HG03025 (cell line): ENCODE measurements at regions not wholly inside any gene's neighbourhood (a gene's known extent, or its start where the extent isn't known, plus 50 kb on each side); places are given as distances from the start of the nearest gene placed in this dataset.

Experiments
- ATAC-seq: cut with Tn5 transposase; IDR thresholded peaks from one replicate; pipeline ENCODE4 v1.9.1; 2021; ENCODE audit warnings: mild to moderate bottlenecking, moderate library complexity; ENCODE audit not compliant: unreplicated experiment, low FRiP score

DNA sequence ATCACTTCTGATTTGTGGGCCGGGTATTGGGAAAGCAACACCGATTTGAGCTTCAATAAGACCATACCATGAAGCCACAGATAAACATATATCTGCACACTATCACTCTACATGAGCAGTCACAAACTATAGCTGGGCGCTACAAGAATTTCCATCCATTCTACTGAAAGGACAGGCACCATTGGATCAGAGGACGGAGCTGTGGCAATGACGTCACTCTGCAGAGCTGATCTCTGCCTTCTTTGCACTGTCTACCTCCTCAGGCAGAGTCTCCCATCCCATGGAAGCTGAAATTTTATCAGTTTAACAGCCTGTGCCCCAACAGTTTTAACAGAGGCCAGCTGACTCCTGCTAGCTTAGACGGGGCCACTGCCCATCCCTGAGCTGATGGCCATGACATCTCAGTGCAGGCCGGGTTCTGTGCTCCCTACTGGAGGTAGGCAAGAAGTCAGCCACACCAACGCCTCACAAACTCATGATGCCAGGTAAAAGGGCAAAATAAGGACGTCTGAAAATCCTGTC is 389.6 kb upstream of the SALL3 start:
- ATAC-seq = no peak

DNA sequence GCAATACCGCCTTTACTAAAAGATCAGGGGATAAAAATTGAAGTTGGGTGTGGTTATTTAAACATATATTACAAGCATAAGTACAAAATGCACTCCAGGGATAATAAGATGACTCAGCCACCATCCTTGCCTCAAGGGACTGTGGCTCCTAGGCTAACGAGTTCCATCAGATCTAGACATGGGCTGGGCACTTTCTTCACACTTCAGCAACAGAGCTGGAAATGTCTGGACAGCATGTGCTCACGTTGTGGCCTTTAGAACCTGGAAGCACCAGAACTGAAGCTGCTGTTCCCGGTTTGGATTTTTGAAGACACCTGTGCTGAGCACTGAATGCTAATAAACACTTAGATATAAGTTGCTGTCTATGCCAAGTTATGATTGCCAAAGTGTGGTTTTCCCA is 384.2 kb upstream of the SALL3 start:
- no peak for ATAC-seq

DNA sequence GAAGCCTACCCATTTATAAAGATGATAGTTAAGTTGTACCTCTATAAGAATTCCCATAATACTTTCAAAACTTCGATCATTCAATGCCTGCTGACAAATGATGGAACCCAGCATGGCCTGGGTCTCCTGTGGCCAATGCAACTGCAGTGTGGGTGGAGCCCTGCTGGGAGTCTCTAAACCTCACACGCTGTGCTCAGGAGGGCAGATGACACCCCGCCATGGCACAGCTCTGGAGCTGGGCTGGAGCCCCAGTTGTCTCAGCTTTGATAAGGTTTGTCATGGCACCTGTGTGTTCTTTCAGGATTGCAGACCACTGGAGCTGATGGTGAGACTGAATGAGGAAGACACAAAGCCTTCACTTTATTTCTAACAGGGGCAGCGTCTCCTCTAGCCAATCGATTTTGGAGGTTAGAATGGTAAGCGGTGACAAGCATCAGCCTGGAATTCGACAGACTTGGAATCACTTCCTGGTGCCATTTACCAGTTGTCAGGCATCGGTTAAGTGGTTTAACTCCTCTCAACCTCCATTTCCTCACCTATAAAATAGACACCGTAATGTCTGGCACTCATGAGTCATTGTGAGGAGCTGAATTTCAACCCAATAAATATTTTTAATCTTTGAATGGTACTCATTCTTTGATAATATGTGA is 383.6 kb upstream of the SALL3 start:
- ATAC-seq = no peak

DNA sequence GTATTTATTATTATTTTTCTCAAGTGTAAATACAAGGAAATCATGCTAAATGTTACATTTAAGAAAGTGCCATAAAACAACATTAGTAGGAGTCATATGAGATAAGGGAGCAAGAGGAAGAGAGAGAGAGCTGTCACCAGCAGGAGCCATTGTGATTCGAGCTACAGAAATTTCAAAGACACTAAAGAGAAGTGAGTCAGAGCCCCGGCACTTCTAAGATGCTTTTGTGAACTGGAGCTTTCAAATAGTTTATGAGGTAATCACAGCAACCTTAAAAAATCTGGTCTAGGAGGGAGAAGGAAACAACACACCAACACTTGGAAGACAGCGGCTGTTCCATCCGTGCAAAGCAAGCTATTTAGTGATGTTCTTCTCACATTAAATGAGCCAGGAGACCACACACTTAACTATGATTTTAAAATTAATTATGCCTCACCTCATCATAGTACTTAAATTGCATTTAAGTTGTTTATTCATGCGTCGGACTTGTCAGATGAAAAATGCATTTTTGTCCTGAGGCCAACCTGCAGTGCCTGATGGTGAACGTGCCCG is 382.7 kb upstream of the SALL3 start:
- no peak for ATAC-seq

DNA sequence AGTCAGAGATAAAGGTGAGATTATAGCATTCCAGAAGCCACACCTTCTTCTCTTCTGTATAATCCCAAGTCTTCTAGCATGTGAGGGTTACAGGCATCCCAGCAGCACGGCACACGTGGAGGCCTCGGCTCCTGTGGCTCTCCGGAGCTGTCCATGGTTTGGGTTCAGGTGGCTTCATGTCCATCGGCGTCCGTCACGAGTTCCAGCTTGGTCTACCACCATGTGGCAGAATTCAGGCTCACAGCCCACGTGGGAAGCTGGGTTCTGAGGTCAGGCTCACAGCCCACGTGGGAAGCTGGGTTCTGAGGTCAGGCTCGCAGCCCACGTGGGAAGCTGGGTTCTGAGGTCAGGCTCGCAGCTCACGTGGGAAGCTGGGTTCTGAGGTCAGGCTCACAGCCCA is 378.3 kb upstream of the SALL3 start:
- ATAC-seq = no peak

DNA sequence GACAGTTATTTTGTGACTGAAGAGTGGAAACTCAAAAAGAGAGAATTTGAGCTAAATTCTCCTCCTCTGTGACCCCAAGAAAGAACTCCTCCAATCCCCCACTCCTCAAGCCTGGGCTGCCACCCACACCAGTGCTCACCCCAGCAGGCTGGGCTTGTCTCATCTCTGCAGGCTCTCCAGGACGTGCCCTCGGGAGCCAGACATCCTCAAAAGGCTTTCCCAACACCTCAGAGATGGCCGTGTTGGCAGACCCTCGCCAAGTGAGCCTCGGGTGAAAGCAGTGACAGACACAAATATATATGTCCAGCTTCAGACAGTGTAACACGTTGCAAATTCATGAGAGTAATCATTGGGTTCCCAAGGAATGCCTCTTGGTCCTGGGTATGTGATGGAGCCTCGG is 377.7 kb upstream of the SALL3 start:
- no peak for ATAC-seq

DNA sequence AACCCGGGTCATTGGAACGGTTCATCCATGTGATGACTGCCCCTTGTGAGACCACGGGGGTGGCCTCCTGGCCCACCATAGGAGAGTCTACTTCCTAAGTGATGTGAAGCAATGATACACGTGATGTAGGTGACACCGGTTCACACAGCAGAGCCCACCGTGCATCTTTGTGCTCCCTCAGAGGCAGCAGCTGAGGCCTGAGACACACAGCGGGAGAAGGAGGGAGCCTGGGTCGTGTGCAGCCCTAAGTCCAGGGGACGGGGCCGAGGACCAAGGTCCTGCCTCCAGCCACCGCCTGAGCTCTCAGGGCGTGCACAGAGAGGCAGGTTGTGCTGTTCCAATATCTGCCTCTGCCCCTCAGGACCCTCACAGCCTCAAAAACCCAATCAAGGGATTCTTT is 377.2 kb upstream of the SALL3 start:
- ATAC-seq = no peak

DNA sequence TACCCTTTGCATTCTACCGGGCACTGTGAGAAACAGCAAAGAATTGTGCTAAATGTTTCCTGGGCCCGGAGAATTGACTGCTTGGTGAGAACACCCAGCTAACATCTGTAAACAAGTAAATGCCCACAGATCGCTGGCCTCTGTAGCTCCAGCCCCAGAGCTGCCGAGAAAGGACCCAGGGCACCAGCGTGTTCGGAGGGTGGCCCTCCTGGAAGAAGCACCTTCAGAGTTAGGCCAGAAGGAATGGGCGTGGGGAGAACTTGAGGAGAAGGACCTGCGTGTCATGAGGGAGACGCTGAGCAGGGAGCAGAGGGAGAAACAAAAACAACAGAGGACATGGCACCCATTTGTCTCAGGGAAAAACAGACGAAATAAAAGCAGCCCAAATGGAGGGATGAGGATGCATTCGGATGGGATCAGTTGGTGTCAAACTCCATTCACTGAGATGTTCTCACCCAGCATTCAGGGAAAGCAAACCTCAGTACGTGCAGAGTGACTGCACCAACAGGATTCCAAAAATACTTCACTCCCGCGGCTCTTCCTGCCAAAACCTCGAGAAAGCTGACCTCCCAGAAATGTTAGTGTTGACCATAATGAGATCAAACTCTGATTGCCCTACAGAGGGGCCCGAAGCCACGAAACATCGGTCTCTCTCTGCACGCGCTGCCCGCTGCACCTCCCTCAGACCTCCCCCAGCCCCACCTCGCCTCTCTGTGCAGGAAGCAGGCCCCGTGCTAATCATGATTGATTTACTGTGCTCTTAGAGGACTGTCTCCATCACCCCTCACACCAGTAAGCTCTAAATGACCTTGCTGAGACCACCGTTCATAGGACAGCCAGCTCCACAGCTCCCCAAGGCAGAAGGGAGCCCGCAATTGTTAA is 376.3 kb upstream of the SALL3 start:
- no peak for ATAC-seq

DNA sequence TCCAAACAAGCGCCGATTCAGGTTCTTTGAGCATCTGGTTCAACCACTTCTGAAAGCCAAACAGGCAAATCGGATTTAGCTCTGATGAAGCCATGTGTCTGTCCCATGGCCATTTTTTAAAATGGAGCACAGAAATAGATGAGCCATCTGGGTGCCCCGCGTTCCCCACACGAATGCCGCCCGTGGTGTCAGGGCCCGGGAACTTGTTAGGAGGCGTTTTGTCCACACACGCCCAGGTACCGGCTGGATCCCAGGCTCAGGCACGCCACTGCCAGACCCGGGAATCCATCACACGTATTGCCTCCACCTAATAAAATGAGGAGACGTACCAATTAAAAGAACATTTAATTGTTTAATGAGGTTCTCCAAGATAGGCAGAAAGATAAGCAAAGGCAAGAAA is 374.4 kb upstream of the SALL3 start:
- no peak for ATAC-seq

DNA sequence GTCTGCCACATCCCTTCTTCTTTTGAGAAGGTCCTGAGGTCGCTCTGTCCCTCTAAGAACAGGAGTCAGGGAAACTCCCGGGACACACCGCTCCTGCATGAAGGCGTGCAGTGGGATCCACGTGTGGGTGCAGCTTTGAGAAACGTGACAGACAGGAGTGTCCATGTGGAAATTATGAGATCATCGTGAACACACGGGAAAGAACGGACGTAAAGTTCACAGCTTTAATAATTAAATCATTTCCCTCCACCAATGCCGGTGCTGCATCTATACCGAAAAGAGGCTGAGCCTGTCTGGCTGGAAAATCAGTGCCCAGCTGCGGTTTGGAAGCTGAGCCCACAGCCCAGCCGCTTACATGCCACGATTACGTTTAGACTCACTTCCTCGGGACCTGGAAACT is 372.4 kb upstream of the SALL3 start:
- no peak for ATAC-seq

DNA sequence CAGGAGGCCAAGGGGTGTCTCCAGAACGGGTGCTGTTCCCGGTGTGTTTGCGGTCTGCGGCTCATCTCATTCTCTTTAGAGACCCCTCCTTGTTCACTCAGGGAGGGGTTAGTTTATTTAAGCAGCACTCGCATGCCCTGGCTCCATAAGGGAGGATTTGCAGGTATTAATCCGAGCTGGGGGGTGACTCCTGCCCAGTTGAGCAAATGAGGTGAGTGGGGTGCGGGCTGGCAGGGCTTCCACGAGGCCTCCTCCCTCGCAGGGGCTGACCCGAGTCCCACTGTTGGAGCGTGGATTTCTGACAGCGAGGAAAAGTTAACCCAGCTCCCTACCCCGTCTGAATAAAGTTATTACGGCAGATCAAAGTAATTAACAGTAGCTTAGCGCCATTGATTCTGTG is 371.8 kb upstream of the SALL3 start:
- no peak for ATAC-seq

DNA sequence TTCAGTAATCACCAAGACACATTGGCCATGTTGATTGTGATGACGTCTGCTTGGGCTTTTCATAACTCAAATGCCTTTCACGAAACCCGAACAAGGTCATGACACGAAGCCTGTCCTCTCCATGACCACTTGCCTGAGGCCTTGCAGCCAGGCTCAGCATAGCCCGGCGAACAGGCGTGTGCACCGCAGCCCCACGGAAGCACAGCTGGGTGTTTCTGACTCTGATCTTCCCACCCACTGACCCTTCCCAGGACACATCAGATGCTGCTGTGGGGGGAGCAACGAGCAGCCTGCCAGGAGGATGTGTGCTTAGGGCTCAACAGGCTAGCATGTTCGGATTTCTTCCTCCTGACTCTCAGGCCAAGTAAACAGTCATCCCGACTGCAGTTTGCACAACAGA is 369.4 kb upstream of the SALL3 start:
- ATAC-seq = no peak

DNA sequence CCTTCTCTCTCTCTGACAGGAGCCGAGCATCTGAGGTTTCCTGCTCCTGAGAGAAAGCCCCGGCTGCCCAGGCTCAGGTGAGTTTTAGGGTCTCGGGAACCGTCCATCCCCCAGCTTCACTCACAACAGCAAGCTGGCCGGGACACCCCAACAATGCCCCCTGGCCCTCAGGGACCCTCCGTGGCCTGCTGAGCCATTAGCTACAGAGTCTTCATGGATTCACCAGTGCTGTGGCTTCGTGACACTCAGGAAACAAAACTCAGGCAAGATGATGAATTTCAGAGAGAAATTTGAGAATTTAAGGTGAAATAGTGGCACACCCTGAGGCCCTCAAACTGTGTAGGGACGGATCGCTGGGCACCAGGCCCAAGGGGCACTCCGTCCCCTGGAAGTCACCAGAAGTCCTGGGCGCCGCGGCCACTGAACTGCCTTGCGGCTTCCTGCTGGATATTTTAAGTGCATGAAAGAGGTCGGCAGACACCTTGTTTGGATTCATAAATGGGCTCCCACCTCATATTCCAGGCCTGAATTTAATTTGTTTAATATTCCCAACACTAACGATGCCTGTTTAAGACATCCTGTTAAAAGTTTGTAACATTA is 368.3 kb upstream of the SALL3 start:
- no peak for ATAC-seq

DNA sequence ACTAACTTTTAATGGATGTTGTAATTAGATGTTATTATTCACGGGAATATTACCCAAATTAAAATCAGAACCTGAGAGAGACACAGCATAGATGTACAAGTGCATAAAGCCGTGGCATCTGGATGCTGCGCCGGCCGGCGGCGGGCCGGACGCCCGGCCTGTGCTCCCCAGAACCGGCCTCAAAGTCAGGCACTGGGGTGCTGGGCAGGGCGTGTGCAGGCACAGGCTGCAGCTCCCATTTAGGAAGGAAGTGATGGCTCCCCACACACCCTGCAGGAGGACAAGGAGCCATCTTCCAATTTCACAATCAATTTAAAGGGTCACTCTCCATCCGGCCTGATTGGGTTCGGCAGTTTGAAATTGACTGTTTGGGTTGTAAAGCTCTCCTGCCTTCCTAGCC is 367.7 kb upstream of the SALL3 start:
- ATAC-seq = no peak

DNA sequence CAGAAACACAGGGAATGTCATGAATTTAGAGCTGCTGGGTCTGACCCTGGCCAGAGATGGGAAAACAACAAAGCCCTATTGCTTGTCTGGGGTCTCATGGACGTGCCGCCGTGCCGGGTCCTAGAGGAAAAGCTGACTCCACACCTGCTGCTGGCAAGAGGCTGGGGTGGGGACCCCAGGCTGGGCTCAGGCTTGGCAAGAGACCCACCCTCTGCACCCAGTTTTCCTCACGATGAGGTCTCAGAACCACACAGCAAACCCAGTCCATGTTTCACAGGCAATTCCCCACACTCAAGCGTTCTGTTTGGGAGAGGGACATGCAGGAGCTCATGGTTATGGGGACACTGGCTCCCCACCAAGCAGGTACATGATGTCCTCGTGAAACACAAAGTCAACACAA is 367.3 kb upstream of the SALL3 start:
- no peak for ATAC-seq

DNA sequence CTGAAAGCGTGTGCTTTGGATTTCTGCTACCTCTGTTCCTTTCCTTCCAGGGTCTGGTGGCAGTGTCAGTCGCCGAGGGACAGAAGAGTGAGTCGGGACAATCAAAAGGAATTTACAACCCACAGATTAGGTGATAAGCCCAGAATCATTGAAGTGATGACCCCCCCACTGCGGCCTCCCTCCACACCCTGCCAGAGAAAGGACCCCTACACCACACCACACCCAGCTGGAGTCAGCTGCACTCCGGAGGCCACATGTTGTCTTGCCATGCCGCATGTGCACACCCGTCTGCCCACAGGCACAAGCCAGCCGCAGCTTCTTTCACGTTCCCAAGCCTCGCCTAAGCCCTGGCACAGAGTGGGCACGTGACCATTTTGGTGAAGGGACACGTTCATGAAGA is 366.8 kb upstream of the SALL3 start:
- no peak for ATAC-seq

DNA sequence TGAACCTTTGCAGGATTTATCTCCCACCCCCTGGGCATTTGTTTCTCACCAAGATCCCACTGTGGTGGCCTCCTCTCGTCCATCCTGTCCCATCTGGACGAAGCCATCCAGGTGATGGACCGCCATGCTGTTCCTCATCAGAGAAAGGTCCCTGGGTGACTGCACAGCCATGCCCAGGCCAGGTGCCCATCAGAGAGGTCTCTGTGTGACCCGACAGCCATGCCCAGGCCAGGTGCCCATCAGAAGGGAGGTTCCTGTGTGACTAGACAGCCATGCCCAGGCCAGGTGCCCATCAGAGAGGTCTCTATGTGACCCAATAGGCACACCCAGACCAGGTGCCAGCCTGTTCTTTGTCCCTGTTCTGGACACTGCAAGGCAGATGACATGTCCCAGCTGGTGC is 360.9 kb upstream of the SALL3 start:
- no peak for ATAC-seq

DNA sequence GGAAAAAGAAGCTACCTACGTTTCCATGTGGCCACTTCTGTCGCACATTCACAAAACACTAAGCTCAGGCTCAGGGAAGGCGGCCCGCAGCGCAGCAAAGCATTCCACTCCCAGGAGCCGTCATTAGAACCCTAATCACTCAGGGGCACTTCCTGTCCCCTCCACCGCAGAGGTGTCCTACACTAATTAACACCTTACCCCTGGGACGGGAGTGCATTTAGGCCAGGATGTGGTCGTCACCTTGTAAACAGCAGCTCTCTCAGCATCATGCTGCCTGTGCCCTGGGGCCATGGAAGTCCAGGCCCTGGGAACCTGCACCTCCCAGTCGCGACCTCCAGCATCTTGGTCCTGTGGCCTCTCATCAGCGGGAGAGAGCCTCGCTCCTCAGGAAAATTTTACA is 359.8 kb upstream of the SALL3 start:
- no peak for ATAC-seq

DNA sequence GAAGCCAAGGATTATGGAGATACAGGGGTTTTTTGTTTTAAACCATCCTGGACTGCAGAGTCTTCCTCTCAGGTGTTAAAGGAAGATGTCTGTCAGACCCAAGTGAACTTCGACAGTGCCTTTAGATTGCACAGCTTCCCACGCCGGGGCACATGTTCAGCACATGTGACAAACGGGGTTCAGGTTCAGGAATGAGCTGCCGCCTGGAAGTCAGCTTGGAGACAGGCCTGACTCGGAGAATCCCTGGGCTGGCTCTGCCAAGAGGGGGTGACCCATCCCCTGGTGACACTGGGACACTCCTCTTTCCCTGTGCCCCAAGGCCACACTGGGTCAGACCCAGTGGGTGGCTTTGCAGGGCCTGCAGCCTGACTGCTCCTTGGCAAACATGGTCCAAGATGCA is 359.3 kb upstream of the SALL3 start:
- no peak for ATAC-seq

DNA sequence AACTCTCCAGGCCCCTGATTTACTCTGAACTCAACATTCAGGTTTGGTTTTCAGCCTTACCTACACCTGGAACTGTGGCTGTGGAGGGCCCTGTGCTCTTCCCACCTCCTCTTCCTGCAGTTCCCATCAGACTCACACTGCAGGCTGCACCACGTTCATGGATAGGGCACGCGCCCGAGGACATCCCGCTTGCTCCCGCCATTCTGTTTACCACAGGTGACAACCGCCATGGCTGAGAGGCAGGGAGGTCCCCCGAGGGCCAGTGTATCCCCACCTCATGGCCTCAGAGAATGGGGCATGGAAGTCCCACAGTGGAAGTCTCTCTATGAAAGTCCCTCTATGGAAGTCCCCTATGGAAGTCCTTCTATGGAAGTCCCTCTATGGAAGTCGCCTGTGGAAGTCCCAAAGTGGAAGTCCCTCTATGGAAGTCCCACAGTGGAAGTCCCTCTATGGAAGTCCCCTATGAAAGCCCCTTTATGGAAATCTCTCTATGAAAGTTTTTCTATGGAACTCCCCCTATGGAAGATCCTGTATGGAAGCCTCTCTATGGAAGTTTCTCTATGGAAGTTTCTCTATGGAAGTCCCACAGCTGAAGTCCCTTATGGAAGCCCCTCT is 358.4 kb upstream of the SALL3 start:
- no peak for ATAC-seq
